Neural cell (in vitro differentiated cells): ENCODE measurements at regions not wholly inside any gene's neighbourhood (a gene's known extent, or its start where the extent isn't known, plus 50 kb on each side); places are given as distances from the start of the nearest gene placed in this dataset.

Source experiments
- H2AFZ ChIP-seq: fragments of 200-600, 300-800 bp; sonication (generic), shearing (Covaris generic); 2 replicates; pipeline ENCODE4 v1.6.0; 2014; ENCODE audit warnings: low read depth, mild to moderate bottlenecking, antibody characterized with exemption, low read length, moderate library complexity
- H3F3A ChIP-seq: fragments of 200-600 bp; shearing (Covaris generic); 2 replicates; pipeline ENCODE4 v1.6.1; 2016; ENCODE audit warnings: mild to moderate bottlenecking, moderate library complexity, mixed read lengths, antibody characterized with exemption, low read length; ENCODE audit not compliant: insufficient read depth, poor library complexity, severe bottlenecking
- H3K27ac ChIP-seq: fragments of 200-600, 300-800 bp; sonication (generic), shearing (Covaris generic); 2 replicates; pipeline ENCODE4 v1.5.1; 2014; ENCODE audit warnings: mild to moderate bottlenecking, low read length, moderate library complexity
- H3K27me3 ChIP-seq: fragments of 300-800, 200-600 bp; sonication (generic), shearing (Covaris generic); 2 replicates; pipeline ENCODE4 v1.6.0; 2014; ENCODE audit warnings: mild to moderate bottlenecking, low read depth, low read length, moderate library complexity; ENCODE audit not compliant: insufficient read depth
- H3K36me3 ChIP-seq: fragments of 300-800, 200-600 bp; sonication (generic), shearing (Covaris generic); 2 replicates; pipeline ENCODE4 v1.5.1; 2014; ENCODE audit warnings: mild to moderate bottlenecking, antibody characterized with exemption, low read length, moderate library complexity; ENCODE audit not compliant: insufficient read depth
- H3K4me2 ChIP-seq: fragments of 300-800, 200-600 bp; sonication (generic), shearing (Covaris generic); 2 replicates; pipeline ENCODE4 v1.6.0; 2014; ENCODE audit warnings: mild to moderate bottlenecking, low read length
- H3K4me3 ChIP-seq: fragments of 300-800, 200-600 bp; sonication (generic), shearing (Covaris generic); 2 replicates; pipeline ENCODE4 v1.5.1; 2014; ENCODE audit warnings: mild to moderate bottlenecking, low read length, moderate library complexity
- H3K79me2 ChIP-seq: fragments of 200-600 bp; shearing (Covaris generic); replicated peaks from 2 replicates; pipeline ENCODE4 v1.6.0; 2014; ENCODE audit warnings: mild to moderate bottlenecking, low read length, moderate library complexity; ENCODE audit not compliant: insufficient read depth
- H3K9ac ChIP-seq: fragments of 300-800, 200-600 bp; sonication (generic), shearing (Covaris generic); 2 replicates; pipeline ENCODE4 v1.6.1; 2016; ENCODE audit warnings: mild to moderate bottlenecking, low read length, mixed read lengths
- H3K9me2 ChIP-seq: fragments of 200-600 bp; shearing (Covaris generic); 2 replicates; pipeline ENCODE4 v1.6.1; 2016; ENCODE audit warnings: mild to moderate bottlenecking, low read length, mixed read lengths; ENCODE audit not compliant: insufficient read depth
- H3K9me3 ChIP-seq: fragments of 200-600, 300-800 bp; sonication (generic), shearing (Covaris generic); 2 replicates; pipeline ENCODE4 v1.6.1; 2016; ENCODE audit warnings: mild to moderate bottlenecking, mixed run types, low read length, moderate library complexity, mixed read lengths
- H4K20me1 ChIP-seq: fragments of 200-600 bp; shearing (Covaris generic); 2 replicates; pipeline ENCODE4 v1.6.1; 2016; ENCODE audit warnings: mild to moderate bottlenecking, mixed run types; ENCODE audit not compliant: insufficient read depth
- CTCF ChIP-seq: fragments of 450-650 bp; IDR thresholded peaks from 2 replicates; pipeline ENCODE4 v1.5.1; 2014; ENCODE audit warnings: antibody characterized with exemption, mild to moderate bottlenecking, moderate library complexity; ENCODE audit not compliant: poor library complexity, severe bottlenecking
- EP300 ChIP-seq: fragments of 450-650 bp; conservative IDR thresholded peaks from 2 replicates; pipeline ENCODE4 v1.6.1; 2014; ENCODE audit warnings: antibody characterized with exemption, mild to moderate bottlenecking, moderate library complexity; ENCODE audit not compliant: poor library complexity, severe bottlenecking
- EZH2 ChIP-seq: fragments of 200-600, 300-800 bp; shearing (Covaris generic), sonication (generic); IDR thresholded peaks from 2 replicates; pipeline ENCODE4 v1.6.1; 2014; ENCODE audit warnings: antibody characterized with exemption, low read length, borderline replicate concordance, mild to moderate bottlenecking; ENCODE audit not compliant: insufficient read depth, poor library complexity, severe bottlenecking
- MXI1 ChIP-seq: fragments of 450-650 bp; conservative IDR thresholded peaks from 2 replicates; pipeline ENCODE4 v1.6.1; 2014; ENCODE audit warnings: antibody characterized with exemption, mild to moderate bottlenecking; ENCODE audit not compliant: poor library complexity, severe bottlenecking
- POLR2AphosphoS5 ChIP-seq: IDR thresholded peaks from 2 replicates; pipeline ENCODE4 v1.6.1; 2012
- RAD21 ChIP-seq: fragments of 450-650 bp; conservative IDR thresholded peaks from 2 replicates; pipeline ENCODE4 v1.6.1; 2014; ENCODE audit warnings: antibody characterized with exemption, mild to moderate bottlenecking, moderate library complexity
- REST ChIP-seq: IDR thresholded peaks from 2 replicates; pipeline ENCODE4 v1.6.1; 2012; ENCODE audit warnings: borderline replicate concordance
- SMC3 ChIP-seq: fragments of 450-650 bp; conservative IDR thresholded peaks from 2 replicates; pipeline ENCODE4 v1.6.1; 2014; ENCODE audit warnings: antibody characterized with exemption, mild to moderate bottlenecking, moderate library complexity; ENCODE audit not compliant: poor library complexity
- TAF1 ChIP-seq: IDR thresholded peaks from 2 replicates; pipeline ENCODE4 v1.6.1; 2012; ENCODE audit warnings: low read depth

- Histone ChIP-seq H3K79me2 (no peaks in the 10 kb centered on the region), H3K9ac (no peak overlapping the region), H3K9me2 (no peaks in the 10 kb centered on the region), H3K4me2 (no peak overlapping the region), H3F3A (no peaks in the 10 kb centered on the region), H4K20me1 (no peaks in the 10 kb centered on the region), H3K36me3 (no peaks in the 10 kb centered on the region), H2AFZ (no peak overlapping the region), H3K27ac (no peak overlapping the region), H3K27me3 (peaks cover 9% of the 10 kb centered on the region), H3K4me3 (no peak overlapping the region), H3K9me3 (no peaks in the 10 kb centered on the region)
- TF ChIP-seq EP300, result no peak
Measured at GRCh38 chrX:37904833-37905232, 57.5 kb upstream of the DYNLT3 start.

GRCh38 chrX:37905436-37906147, 58.2 kb upstream of the DYNLT3 start:
- Histone ChIP-seq H3K9me3 (no peaks in the 10 kb centered on the region), H3K9ac (no peak overlapping the region), H3K79me2 (no peaks in the 10 kb centered on the region), H3K4me3 (peak overlapping the region; percentile 53), H3K27ac (no peak overlapping the region), H3K36me3 (no peaks in the 10 kb centered on the region), H3K9me2 (no peaks in the 10 kb centered on the region), H3K27me3 (peaks cover 9% of the 10 kb centered on the region), H4K20me1 (no peaks in the 10 kb centered on the region), H3F3A (no peaks in the 10 kb centered on the region), H2AFZ (no peak overlapping the region), H3K4me2 (no peak overlapping the region)
- no peak for TF ChIP-seq REST

GRCh38 chrX:37906357-37906756, 59.0 kb upstream of the DYNLT3 start:
- no peak overlapping the region for H3K9ac ChIP-seq
- H3K27me3 ChIP-seq, result peaks cover 9% of the 10 kb centered on the region
- H3K27ac ChIP-seq, result no peak overlapping the region
- no peaks in the 10 kb centered on the region for H3K36me3 ChIP-seq
- H4K20me1 ChIP-seq, result no peaks in the 10 kb centered on the region
- no peak overlapping the region for H2AFZ ChIP-seq
- TF ChIP-seq MXI1 (no peak), EZH2 (no peak), TAF1 (no peak), EP300 (no peak), REST (no peak), CTCF (no peak), SMC3 (no peak), POLR2AphosphoS5 (no peak), RAD21 (no peak)
- peak overlapping the region; percentile 53 for H3K4me3 ChIP-seq
- no peaks in the 10 kb centered on the region for H3F3A ChIP-seq
- no peaks in the 10 kb centered on the region for H3K9me2 ChIP-seq
- no peaks in the 10 kb centered on the region for H3K9me3 ChIP-seq
- no peaks in the 10 kb centered on the region for H3K79me2 ChIP-seq
- no peak overlapping the region for H3K4me2 ChIP-seq
